Panc1 (cell line): ENCODE measurements at regions not wholly inside any gene's neighbourhood (a gene's known extent, or its start where the extent isn't known, plus 50 kb on each side); places are given as distances from the start of the nearest gene placed in this dataset.

Source experiments
- ATAC-seq: fragments of 200-7000 bp; cut with Tn5 transposase; 2 replicates; pipeline ENCODE4 v1.9.1; 2020; ENCODE audit warnings: mild to moderate bottlenecking, moderate library complexity
- BruUV-seq: library from RNA; stranded (reverse); fragments of 400-500 nt; replicated peaks from 2 replicates; lab custom pipeline; 2021; lab: Mats Ljungman, UMichigan
- CTCF ChIA-PET: fragments of 300-600 bp; sonication (Branson Sonifier 250); formaldehyde crosslinking; loops from one replicate; lab custom pipeline; 2022; ENCODE audit warnings: antibody characterized with exemption; lab: Charles Lee
- POLR2A ChIA-PET: fragments of 300-600 bp; sonication (Branson Sonifier 250); formaldehyde crosslinking; loops from one replicate; lab custom pipeline; 2022; ENCODE audit warnings: antibody characterized with exemption; lab: Charles Lee
- DNase-seq: peaks from one replicate; pipeline ENCODE4 v3.0.0-alpha.2; 2010; ENCODE audit warnings: low read depth, low spot score
- H3K27ac ChIP-seq: 2 replicates; pipeline ENCODE4 v1.5.1; 2011; ENCODE audit warnings: mild to moderate bottlenecking, low read length, inconsistent platforms
- H3K27me3 ChIP-seq: fragments of 200-500 bp; sonication (Bioruptor generic); 2 replicates; pipeline ENCODE4 v1.6.0; 2014; ENCODE audit warnings: low read length, inconsistent platforms; ENCODE audit not compliant: control insufficient read depth, insufficient read depth
- H3K36me3 ChIP-seq: fragments of 200-500 bp; sonication (Bioruptor generic); 2 replicates; pipeline ENCODE4 v1.5.1; 2014; ENCODE audit warnings: inconsistent platforms, mild to moderate bottlenecking, low read length, moderate library complexity; ENCODE audit not compliant: control insufficient read depth, insufficient read depth
- H3K4me1 ChIP-seq: 2 replicates; pipeline ENCODE4 v1.5.1; 2011; ENCODE audit warnings: inconsistent platforms, mild to moderate bottlenecking, low read length, moderate library complexity; ENCODE audit not compliant: control insufficient read depth, insufficient read depth
- H3K4me3 ChIP-seq, 2 experiments: 2 replicates each; pipeline ENCODE4 v1.5.1; 2011 to 2012; ENCODE audit warnings: low read depth in 2 of 2, low read length in 2 of 2, mild to moderate bottlenecking in 2 of 2, inconsistent platforms in 1 of 2, moderate library complexity in 1 of 2
- H3K9me3 ChIP-seq: fragments of 200-500 bp; sonication (Bioruptor generic); 2 replicates; pipeline ENCODE4 v1.5.1; 2014; ENCODE audit warnings: low read depth, mild to moderate bottlenecking, inconsistent platforms, low read length, moderate library complexity; ENCODE audit not compliant: control insufficient read depth, insufficient read depth
- POLR2AphosphoS5 ChIP-seq: IDR thresholded peaks from 2 replicates; pipeline ENCODE4 v1.6.1; 2012; ENCODE audit warnings: mild to moderate bottlenecking, low read depth, low read length, moderate library complexity
- REST ChIP-seq, 2 experiments: IDR thresholded peaks; 2 replicates each; pipeline ENCODE4 v1.6.1; 2011 to 2012; ENCODE audit warnings: low read depth in 2 of 2, control low read depth in 1 of 2, low read length in 1 of 2, mild to moderate bottlenecking in 1 of 2, moderate library complexity in 1 of 2; ENCODE audit not compliant: insufficient read depth in 1 of 2
- SIN3A ChIP-seq: IDR thresholded peaks from 2 replicates; pipeline ENCODE4 v1.6.1; 2012; ENCODE audit warnings: low read depth, mild to moderate bottlenecking, low read length, moderate library complexity, borderline replicate concordance; ENCODE audit not compliant: insufficient read depth
- TCF7L2 ChIP-seq: IDR thresholded peaks from 2 replicates; pipeline ENCODE4 v1.6.1; 2011; ENCODE audit warnings: mild to moderate bottlenecking, low read depth, low read length, inconsistent platforms
- in situ Hi-C: cut with HindIII; loops from 2 replicates; pipeline ENCODE4 v1.10.0; 2016; ENCODE audit warnings: low sequenced_read_pairs, low pct_unique_long_range_greater_than_20kb
- intact Hi-C: fragments of 100-400 bp; cut with micrococcal nuclease; formaldehyde crosslinking; loops from one replicate; pipeline ENCODE4 v1.10.0; 2022; ENCODE audit not compliant: unreplicated experiment
- TF ChIP-seq, protein P1 (sequence below): fragments of 450-650 bp; IDR thresholded peaks from 2 replicates; pipeline ENCODE4 v1.5.1; 2017; ENCODE audit warnings: mild to moderate bottlenecking

DNA sequence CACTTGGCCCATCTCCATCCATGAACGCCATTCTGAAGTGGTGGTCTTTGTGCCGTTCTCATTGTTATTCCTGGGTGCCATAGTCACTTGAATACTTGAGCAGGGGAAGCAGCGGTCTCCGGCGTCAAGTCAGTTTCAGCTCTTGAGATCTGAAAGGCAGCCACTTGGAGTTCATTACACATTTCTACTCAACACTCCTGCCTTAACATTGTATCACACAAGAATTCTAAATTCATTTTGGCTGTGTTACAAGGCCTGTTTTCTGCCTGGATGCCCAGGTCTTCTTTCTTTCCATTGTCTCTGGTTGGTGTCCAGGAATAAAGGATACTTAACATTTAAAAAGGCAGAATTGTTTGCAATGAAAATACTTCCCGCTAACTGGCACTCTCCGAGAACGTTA lies 69.0 kb upstream of the RAB11FIP2 start:
- Histone ChIP-seq H3K9me3 (no peaks in the 10 kb centered on the region), H3K27me3 (no peaks in the 10 kb centered on the region; the same call in 1 of the 2 replicates), H3K4me3 (no peak overlapping the region), H3K36me3 (no peaks in the 10 kb centered on the region), H3K4me1 (no peaks in the 10 kb centered on the region), H3K27ac (no peak overlapping the region)
- intact Hi-C loops (no loop called here), in situ Hi-C loops (no loop called here)
- ATAC-seq (no peak), DNase-seq (no peak)
- ChIA-PET POLR2A (no interaction called here), CTCF (no interaction called here)
- no TSS peak for BruUV-seq
- no peak for TF ChIP-seq POLR2AphosphoS5
- TF ChIP-seq, protein P1, sequence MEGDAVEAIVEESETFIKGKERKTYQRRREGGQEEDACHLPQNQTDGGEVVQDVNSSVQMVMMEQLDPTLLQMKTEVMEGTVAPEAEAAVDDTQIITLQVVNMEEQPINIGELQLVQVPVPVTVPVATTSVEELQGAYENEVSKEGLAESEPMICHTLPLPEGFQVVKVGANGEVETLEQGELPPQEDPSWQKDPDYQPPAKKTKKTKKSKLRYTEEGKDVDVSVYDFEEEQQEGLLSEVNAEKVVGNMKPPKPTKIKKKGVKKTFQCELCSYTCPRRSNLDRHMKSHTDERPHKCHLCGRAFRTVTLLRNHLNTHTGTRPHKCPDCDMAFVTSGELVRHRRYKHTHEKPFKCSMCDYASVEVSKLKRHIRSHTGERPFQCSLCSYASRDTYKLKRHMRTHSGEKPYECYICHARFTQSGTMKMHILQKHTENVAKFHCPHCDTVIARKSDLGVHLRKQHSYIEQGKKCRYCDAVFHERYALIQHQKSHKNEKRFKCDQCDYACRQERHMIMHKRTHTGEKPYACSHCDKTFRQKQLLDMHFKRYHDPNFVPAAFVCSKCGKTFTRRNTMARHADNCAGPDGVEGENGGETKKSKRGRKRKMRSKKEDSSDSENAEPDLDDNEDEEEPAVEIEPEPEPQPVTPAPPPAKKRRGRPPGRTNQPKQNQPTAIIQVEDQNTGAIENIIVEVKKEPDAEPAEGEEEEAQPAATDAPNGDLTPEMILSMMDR = no peak
- no peak for TF ChIP-seq TCF7L2
- TF ChIP-seq SIN3A = no peak
- no peak for TF ChIP-seq REST (IDR thresholded peaks at IDR 0.05; ENCODE audit: insufficient read depth in 1 of 2, low read depth in 2 of 2, low read length in 1 of 2)

DNA sequence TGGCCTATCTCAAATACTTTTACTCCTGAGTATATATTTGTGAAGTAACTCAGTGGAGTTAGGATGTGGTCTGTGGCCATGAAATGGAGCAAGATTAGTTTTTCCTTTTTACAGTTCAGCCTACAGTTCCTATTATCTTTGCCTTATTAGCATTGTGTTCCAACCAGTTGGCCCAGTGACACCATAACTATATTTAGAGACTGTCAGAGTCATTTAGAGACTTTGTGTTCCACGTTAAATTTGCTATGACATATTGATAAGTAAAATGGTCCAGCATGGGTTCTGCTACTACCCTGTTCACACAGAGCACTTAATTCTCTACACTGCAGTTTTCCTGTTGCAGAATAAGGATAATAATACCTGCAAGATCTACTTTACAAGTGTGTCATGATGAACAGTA lies 68.3 kb upstream of the RAB11FIP2 start:
- H3K4me3 ChIP-seq = no peak overlapping the region
- H3K27ac ChIP-seq = no peak overlapping the region
- CTCF ChIA-PET = no interaction called here
- DNase-seq (no peak), ATAC-seq (no peak)
- POLR2A ChIA-PET = no interaction called here
- H3K4me1 ChIP-seq = no peaks in the 10 kb centered on the region
- H3K9me3 ChIP-seq = no peaks in the 10 kb centered on the region
- no peaks in the 10 kb centered on the region for H3K27me3 ChIP-seq
- in situ Hi-C loops (no loop called here), intact Hi-C loops (no loop called here)
- no peaks in the 10 kb centered on the region for H3K36me3 ChIP-seq
- no TSS peak for BruUV-seq
- TF ChIP-seq POLR2AphosphoS5 (no peak), REST (IDR thresholded peaks at IDR 0.05; ENCODE audit: insufficient read depth in 1 of 2, low read depth in 2 of 2, low read length in 1 of 2) (no peak), TCF7L2 (no peak), SIN3A (no peak)
- TF ChIP-seq, protein P1 = no peak
